ENCODE measurements at regions not wholly inside any gene's neighbourhood (a gene's known extent, or its start where the extent isn't known, plus 50 kb on each side); places are given as distances from the start of the nearest gene placed in this dataset.
"Not testable (repeated sequence)": the region's sequence is repeated elsewhere in the genome, so short reads cannot be mapped to it uniquely, and the experiment has no call there.

DNA sequence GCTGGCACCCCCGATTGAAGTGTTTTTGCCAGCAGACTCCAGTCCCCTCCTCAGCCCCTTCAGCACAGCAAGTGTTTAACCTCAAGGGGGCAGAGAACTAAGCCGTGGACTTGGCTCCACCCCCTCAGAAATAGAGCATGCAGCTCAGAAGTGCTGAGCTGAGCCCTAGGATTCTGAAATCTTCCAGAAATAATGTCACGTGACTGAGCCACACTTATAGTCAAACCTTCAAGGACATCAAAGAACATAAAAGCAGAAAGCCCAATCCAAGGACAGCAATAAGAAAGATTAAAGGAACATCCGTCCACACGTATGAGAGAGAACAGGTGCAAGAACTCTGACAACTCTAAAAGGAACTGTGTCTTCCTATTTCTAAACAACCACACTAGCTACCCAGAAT, 317.7 kb upstream of the LRFN5 start:
- DNase-seq (ENCODE audit: low read depth in 3 of 3): no peak

DNA sequence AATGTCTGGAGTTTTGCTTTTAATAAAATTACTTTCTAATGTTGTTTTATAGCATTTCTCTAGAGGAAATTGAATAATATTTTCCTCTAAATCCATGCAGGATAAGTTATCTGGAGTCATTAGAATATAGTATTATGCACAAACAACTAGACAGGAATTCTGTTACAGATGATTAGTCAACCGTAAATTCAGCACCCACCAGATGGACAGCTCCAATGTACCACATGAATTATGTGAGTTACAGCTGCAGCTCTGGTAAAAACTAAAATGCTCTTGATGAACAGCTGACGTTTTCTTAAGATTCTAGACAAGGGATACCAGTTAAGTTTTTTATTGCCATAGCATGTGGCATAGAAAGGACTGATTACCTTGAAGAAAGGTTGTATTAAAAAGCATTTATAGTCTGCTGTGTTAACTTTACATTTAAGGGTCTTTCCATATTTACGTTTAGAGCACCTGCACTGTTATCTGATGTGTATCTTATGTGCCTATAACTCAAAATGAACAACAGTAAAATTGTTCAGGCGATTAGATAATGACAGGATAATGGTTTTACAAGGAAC, 321.4 kb upstream of the LRFN5 start:
- no peak for DNase-seq (ENCODE audit: low read depth in 3 of 3)

DNA sequence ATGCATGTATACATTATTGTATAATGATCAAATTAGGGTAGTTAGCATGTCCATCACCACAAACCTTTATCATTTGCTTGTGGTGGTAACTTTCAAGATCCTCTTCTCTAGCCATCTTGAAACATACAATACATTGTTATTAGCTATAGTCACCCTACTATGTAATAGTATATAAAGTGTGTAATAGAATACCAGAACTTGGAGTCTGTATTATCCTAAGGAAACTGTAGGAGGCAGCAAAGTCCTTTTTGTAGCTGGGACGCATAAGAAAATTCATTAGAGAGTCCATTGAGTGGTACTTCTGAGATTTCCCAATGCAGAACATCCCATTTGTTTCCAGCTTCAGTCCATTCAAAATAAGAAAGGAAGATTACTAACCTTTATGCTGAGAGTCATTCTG, 325.9 kb upstream of the LRFN5 start:
- DNase-seq (ENCODE audit: low read depth in 3 of 3): no peak

DNA sequence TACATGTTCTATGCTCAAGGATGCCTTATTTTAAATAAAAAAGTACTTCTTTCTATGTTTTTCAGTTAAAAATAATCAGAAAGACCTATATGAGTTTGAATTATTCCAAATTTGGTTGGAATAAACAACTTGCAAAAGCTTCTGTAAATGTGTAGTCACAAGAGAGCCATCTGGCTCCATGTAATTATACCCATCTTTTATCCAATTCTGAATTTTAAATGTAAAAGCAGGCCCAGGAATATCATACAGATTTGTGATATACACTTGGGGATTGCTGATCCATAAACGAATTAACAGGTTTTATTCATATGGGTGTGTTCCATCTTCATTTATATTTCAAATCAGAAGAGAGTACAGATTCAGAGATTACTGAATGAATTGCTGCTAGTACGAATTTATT, 329.2 kb upstream of the LRFN5 start:
- no peak for DNase-seq (ENCODE audit: low read depth in 3 of 3)

DNA sequence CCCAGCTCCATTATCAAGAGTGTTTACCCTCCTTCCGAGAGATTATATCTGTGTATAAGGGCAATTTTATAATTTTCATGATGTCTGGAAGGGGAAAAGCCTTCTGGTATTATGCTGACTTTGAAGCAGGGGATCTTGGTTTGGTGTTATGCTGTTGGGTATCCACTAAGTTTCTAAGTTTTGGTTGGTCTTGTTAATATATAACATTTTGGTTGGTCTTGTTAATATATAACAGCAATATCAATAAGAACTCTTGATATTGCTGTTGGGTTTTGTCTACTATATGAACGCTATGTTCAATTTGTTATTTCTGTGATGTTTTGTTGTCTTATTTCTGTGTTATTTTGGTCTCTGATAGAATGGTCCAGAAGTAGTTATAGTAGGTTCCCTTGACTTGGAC, 349.2 kb upstream of the LRFN5 start:
- DNase-seq (ENCODE audit: low read depth in 3 of 3): no peak

DNA sequence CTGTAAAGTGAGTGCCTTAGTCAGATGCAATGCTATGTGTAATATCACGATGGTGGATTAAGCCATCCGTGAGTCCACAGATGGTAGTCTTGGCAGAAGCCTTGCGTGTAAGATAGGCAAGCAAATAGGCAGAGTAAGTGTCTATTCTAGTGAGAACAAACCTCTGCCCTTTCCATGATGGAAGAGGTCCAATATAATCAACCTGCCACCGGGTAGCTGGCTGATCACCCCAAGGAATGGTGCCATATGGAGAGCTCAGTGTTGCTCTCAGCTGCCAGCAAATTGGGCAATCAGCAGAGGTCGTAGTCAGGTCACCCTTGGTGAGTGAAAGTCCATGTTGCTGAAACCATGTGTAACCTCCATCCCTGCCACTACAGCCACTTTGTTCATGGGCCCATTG, 371.2 kb upstream of the LRFN5 start:
- DNase-seq (ENCODE audit: low read depth in 3 of 3): no peak

DNA sequence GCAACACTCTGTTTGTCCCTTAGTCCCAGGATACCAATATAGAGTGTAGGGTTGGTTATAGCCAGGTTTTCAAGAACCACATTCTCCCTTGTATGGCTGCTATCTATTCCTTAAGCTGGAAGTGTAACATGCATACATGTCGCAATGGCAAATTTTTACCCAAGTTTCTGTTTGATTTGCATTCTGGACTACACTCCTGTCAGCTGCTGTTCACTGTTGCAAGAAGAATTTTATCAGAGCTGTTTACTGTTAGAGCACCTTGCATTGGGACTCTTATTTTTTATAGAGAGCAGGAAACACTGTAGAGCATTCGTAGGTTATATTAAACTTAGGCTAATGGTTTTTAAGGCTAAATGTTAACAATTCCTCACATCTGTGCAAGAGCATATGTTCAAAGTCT, 376.0 kb upstream of the LRFN5 start:
- DNase-seq (ENCODE audit: low read depth in 3 of 3): no peak

DNA sequence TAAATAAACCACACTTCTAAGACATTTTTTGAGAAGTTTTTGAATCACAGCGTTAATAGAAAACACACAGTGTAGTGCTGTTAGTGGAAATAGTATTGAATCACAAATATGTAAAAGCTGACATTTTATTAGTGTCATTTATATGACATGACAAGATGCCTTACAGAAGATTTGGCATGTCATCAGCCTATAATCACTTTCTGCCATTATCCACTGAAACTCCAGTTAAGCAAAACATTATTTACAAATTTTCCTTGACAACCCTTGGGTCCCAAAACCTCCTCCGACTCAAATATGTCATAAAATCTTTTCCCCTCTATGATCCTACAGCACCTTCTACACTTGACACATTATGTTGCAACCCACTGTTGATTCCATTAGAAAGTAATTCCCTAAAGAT, 376.9 kb upstream of the LRFN5 start:
- no peak for DNase-seq (ENCODE audit: low read depth in 3 of 3)

DNA sequence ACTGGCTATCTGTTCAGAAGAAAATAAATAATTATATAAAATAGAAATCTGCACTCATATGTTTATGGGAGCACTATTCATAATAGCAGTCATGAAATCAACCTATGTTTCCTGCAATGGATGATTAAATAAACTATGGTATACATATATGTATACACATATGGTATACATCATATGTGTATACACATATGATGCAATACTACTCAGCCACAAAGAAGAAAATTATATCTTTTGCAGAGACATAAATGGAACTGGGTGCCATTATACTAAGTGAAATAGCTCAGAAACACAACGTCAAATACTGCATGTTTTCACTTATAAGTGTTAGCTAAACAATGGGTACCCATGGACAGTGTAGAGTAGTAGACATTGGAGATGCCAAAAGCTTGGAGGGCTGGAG, 381.2 kb upstream of the LRFN5 start:
- DNase-seq (ENCODE audit: low read depth in 3 of 3): no peak

DNA sequence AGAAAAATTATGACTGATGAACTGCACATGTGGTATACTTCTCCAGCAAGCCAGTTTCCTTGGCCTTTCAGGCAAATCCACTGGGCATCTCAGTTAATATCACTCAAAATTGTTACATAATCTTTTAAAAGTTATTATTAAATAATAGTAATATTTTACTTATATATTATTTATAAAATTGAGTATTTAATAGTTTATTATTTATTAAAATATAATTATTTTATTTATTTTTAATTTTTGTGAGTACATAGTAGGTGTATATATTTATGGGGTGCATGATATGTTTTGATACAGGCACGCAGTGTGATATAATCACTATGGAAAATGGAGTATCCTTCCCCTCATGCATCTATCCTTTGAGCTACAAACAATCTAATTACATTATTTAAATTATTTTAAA, 384.1 kb upstream of the LRFN5 start:
- DNase-seq (ENCODE audit: low read depth in 3 of 3): no peak

DNA sequence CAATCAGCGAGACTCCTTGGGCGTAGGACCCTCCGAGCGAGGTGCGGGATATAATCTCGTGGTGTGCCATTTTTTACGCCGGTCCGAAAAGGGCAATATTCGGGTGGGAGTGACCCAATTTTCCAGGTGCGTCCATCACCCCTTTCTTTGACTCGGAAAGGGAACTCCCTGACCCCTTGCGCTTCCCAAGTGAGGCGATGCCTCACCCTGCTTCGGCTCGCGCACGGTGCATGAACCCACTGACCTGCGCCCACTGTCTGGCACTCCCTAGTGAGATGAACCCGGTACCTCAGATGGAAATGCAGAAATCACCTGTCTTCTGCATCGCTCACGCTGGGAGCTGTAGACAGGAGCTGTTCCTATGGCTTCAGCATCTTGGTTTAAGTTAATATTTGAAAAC, 391.7 kb upstream of the LRFN5 start:
- not testable (repeated sequence) for DNase-seq (ENCODE audit: low read depth in 3 of 3)

DNA sequence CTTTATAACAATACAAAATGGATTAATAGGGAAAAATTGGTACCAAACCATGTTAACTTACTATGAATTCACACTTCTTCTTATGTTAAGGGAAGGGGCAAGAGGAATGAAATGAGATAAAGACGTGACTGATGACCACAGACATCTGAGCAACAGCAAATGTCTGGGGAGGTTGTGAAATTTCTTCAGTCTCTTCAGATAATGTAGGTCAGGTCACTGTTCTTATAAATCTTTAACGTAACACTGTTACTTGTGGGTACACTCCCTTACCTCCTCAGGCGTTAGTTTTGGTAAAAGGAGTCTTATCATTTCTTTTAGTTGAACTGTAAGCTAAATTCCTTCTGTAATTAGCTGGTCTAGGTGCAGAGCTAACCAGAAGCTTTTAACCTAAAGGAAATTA, 405.0 kb upstream of the LRFN5 start:
- DNase-seq (ENCODE audit: low read depth in 3 of 3): no peak

DNA sequence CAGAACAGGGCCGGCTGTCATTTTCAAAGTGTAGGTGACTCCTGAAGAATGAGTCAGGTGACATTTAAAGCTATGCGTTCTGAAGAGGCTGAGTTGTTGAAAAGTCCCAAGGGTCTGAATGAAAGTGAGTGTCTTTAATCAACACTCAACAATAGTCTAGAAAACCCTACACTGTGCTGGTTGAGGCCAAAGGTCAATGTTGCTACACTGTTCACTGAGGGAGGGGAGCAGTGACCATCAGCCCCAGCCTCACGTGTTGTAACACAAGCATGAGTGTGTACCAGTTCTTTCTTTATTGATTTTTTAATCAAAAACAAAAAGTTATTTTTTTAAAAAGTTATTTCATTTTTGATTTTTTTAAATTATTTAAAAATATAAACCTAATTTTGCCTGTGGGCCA, 418.8 kb upstream of the LRFN5 start:
- DNase-seq (ENCODE audit: low read depth in 3 of 3): no peak

DNA sequence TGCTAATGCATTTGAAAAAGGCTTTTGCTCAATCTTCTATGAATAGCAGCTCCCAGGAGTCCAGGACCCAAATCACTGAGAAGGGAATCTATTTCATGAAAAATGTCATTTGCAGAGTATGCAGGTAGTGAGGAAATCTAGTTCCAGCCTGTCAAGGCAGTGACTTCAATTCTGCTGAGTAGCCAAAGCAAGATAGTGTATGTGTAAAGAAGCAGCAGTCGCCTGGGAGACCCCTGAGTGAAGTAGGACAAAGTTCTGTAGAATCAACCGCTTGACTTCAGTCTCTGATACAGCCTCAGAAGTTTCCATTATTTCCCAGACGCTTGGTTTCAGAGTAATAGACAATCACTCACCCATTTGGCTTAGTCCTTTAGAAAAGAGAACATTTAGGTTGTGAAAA, 435.6 kb upstream of the LRFN5 start:
- no peak for DNase-seq (ENCODE audit: low read depth in 3 of 3)

DNA sequence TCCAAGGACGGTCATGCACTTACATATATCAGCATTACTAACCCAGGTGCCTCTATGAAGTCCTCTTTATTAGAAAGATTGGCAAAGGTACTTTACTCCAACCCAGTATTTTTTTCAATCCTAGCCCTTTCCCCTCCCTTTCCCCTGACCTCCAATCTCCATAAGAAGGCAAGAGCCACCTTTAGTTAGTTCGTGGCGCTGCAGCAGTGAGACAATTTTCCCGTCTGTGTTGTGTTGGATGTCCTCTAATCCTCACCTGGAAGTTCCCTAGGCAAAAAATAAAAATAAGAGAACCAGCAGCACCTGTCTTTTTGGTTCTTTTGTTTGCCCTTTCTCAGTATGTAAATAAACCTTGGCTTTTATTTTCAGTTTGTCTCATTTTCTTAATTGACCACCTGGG, 439.6 kb upstream of the LRFN5 start:
- no peak for DNase-seq (ENCODE audit: low read depth in 3 of 3)

DNA sequence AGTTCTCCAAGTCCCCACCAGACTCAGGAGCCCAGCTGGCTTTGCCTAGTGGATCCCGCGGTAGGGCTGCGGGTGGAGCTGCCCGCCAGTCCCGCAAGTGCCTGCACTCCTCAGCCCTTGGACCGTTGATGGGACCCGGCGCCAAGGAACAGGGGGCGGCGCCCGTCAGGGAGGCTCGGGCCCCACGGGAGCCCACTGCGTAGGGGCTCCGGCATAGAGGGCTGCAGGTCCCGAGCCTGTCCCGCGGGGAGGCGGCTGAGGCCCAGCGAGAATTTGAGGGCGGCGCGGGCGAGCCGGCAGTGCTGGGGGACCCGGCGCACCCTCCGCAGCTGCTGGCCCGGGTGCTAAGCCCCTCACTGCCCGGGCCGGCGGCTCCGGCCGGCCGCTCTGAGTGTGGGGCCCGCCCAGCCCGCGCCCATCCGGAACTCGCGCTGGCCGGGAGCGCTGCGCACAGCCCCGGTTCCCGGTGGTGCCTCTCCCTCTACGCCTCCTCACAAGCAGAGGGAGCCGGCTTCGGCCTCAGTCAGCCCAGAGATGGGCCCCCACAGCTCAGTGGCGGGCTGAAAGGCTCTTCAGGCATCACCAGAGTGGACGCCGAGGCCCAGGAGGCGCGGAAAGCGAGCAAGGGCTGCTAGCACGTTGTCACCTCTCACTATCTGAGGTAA, 452.4 kb upstream of the LRFN5 start:
- DNase-seq (ENCODE audit: low read depth in 3 of 3): no peak

DNA sequence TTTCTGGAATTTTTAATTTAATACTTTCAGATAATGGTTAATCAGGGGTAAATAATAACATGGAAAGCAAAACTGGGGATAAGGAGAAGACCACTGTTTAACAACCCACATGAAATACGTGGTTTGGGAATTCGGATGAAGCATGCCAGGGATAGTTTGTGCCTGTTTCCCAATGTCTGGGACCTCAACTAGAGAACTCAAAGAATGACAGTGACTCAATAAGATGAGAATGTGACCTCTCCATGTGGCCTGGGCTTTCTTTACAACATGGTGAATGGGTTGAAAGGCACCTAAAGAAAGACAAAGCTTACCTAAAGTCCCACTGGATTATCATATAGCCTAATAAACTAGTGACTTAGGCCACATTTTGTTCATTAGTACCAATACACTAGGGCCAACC, 460.3 kb upstream of the LRFN5 start:
- no peak for DNase-seq (ENCODE audit: low read depth in 3 of 3)

DNA sequence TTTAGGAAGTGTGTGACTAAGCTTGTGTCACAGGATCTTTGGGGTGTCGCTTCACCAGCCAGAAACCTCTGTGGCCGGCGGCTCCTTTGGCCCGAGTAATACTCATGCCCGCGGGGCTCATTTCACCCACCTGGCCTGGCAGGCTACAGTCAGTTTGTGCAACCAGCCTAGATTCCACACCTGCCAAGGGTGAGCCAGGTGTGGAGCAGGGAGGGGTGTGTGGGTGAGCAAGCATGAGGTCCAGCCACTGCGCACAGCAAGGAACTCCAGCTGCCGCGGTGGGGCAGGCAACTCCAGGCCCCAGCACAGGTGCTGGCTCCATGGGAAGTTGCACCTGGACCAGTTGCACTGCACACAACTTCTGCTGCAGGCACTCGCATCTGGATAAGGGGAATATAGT, 462.3 kb upstream of the LRFN5 start:
- DNase-seq (ENCODE audit: low read depth in 3 of 3): no peak

DNA sequence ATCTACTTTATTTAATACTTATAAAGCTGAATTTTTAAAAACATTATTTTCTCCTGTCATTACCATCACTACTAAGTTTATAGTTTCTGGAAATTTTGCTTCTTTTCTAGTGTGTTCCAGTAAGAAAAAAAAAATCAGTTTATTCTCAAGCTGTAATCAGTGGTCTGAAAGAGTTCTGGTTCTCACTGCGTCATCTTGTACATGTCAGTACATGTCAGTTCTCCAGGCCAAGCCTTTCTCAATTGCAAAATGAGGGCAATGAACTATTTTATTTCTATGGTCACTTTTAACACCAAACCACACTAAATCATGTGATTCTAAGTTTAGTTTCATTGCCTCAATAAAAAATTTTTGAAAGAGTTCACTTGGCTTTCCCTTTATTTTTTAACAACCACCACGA, 468.9 kb upstream of the LRFN5 start:
- DNase-seq (ENCODE audit: low read depth in 3 of 3): no peak

DNA sequence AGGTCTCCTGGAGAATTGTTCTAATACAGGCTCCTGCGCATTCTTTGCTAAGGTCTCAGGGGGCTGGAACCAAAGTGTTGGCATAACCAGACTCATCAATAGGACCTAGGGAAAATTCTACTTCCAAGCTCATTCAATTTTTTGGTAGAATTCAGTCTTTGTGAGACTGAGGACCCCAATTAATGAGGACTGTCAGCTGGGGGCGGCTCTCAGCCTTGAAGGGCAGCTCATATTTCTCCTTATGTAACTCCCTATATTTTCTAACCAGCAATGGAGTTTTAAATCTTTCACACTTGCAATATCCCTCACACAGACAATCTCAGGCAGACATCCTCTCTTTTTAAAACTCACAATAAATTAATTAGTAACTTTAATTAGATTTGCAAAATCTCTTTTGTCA, 476.4 kb upstream of the LRFN5 start:
- DNase-seq (ENCODE audit: low read depth in 3 of 3): no peak

DNA sequence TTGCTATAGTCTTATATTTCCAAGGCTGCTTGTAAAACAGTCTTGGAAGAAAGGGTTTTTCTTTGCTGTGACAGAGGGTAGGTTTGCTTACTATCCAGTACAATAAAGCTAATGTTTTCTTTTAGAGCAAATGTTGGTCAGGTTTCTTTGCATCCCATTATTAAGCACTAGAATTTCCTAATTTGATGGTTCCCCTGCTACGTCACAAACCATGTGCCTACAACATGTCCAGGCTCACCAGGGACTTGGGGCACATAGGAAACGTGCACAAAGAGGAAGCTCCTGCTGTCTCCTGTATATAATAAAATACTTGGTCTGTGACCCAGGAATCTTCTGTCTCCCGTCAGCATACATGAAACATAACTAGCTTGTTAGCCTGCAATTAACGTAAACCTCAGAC, 486.3 kb upstream of the LRFN5 start:
- no peak for DNase-seq (ENCODE audit: low read depth in 3 of 3)

DNA sequence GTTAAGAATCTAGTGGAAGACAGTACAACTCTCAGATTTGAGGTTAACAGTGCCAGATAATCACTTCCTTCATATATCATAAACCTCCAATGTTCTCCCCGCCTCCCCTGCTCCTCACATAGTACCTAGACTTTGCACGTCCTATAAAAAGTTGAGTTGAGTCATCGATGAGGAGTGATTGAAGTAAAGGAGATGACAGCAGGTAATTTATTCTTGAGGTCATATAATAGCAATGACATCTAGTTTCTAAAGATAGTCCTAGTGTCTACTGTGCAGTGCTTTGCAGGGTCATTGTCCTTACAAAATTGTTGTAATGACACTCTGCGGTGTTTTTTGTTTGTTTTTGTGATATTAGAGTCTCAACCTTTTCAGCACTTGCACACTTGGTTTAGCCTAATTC, 510.5 kb upstream of the LRFN5 start:
- no peak for DNase-seq (ENCODE audit: low read depth in 3 of 3)

DNA sequence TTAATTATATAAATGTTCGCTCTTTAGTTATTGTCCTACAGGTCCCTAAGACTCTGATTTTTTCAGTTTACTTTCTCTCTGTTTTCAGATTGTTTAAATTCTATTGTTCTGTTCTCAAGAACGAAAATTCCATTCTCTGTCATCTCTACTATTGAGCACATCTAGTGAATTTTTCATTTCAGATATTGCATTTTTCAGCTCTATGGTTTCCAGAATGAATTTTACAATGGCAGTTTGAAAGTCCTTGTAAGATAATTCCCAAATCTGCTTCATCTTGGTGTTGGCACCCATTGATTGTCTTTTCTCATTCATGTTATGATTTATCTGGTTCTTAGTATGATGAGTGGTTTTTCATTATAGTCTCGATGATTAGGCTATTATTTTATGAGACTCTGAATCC, 519.6 kb upstream of the LRFN5 start:
- no peak for DNase-seq (ENCODE audit: low read depth in 3 of 3)

DNA sequence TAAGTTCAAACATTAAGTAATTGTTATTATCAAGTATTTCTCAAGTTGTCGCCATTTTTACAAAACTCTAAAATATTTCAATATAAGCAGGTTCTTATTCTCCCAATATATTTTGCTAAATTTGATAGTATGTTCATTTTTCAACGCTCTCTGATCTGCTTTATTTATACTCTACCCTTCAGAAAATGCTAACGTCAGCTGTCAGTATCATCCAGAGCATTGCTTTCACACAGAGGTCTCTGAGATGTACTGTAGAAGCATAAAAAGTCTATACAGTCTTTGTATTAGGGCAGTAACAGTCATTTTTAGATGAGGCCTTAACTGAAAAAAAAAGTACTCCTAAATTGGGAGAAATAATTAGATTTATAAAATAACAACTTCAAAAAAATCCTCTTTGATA, 533.1 kb upstream of the LRFN5 start:
- no peak for DNase-seq (ENCODE audit: low read depth in 3 of 3)

All from stimulated activated CD4-positive, alpha-beta T cell treated with anti-CD3 and anti-CD28 coated beads, TNF-alpha, amount 100 ng/mL, for 24 hours (primary cell).